Ascending aorta (tissue), 2 donors: ENCODE measurements at regions not wholly inside any gene's neighbourhood (a gene's known extent, or its start where the extent isn't known, plus 50 kb on each side); places are given as distances from the start of the nearest gene placed in this dataset.

Experiments
- DNase-seq, 2 donors: peaks; one replicate each; pipeline ENCODE4 v3.0.0-alpha.2; 2019; ENCODE audit warnings: low spot score in 2 of 2
- H3K27ac ChIP-seq, 2 donors: fragments of 200-600 bp; sonication (generic); one replicate each; pipeline ENCODE4 v1.5.1; 2016 to 2017; ENCODE audit warnings: mild to moderate bottlenecking in 1 of 2
- H3K27me3 ChIP-seq: fragments of 200-600 bp; sonication (generic); one replicate; pipeline ENCODE4 v1.5.1; 2017
- H3K36me3 ChIP-seq, 2 donors: fragments of 200-600 bp; sonication (generic); one replicate each; pipeline ENCODE4 v1.5.1; 2016
- H3K4me1 ChIP-seq, 2 donors: fragments of 200-600 bp; sonication (generic); one replicate each; pipeline ENCODE4 v1.5.1; 2016 to 2017; ENCODE audit warnings: mild to moderate bottlenecking in 1 of 2
- H3K4me3 ChIP-seq, 2 donors: fragments of 200-600 bp; sonication (generic); one replicate each; pipeline ENCODE4 v1.5.1; 2016 to 2017; ENCODE audit warnings: mild to moderate bottlenecking in 1 of 2
- H3K9me3 ChIP-seq, 2 donors: fragments of 200-600 bp; sonication (generic); one replicate each; pipeline ENCODE4 v1.5.1; 2016
- intact Hi-C: fragments of 100-400 bp; cut with DNase I; formaldehyde crosslinking; loops from one replicate; pipeline ENCODE4 v1.15.1; 2023
- TF ChIP-seq, protein P1 (sequence below), 3 experiments: fragments of 200-600 bp in 2 of 3; fragments of 450-650 bp in 1 of 3; sonication (generic) in 2 of 3; IDR thresholded peaks; one replicate each; pipeline ENCODE4 v1.5.1; 2016 to 2019; ENCODE audit warnings: antibody characterized with exemption in 3 of 3, mild to moderate bottlenecking in 1 of 3, moderate library complexity in 1 of 3

DNA sequence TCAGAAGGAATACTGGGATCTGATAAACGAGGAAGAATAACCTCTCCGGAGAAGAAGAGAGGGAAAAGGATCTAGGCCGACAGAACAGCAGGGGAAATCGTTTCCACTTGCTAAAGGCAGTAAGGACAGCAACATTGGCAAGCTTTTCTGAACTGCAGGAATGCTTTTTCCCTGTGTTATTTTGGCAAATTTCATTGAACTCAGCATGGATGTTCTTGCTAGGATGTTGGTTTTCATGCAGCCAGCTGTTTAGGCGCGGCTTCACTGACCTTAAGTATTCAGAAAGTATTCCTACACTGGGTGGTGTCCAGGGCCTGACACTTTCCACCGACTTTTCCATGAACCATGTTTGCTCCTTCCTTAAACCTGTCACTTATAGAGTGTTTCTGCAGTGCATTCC, 489.7 kb downstream of the CNTN3 start:
- Histone ChIP-seq H3K27ac (no peak overlapping the region), H3K9me3 (no peaks in the 10 kb centered on the region), H3K36me3 (no peaks in the 10 kb centered on the region), H3K4me1 (no peaks in the 10 kb centered on the region), H3K27me3 (no peaks in the 10 kb centered on the region), H3K4me3 (no peak overlapping the region)
- intact Hi-C loops: no loop called here
- TF ChIP-seq, protein P1, sequence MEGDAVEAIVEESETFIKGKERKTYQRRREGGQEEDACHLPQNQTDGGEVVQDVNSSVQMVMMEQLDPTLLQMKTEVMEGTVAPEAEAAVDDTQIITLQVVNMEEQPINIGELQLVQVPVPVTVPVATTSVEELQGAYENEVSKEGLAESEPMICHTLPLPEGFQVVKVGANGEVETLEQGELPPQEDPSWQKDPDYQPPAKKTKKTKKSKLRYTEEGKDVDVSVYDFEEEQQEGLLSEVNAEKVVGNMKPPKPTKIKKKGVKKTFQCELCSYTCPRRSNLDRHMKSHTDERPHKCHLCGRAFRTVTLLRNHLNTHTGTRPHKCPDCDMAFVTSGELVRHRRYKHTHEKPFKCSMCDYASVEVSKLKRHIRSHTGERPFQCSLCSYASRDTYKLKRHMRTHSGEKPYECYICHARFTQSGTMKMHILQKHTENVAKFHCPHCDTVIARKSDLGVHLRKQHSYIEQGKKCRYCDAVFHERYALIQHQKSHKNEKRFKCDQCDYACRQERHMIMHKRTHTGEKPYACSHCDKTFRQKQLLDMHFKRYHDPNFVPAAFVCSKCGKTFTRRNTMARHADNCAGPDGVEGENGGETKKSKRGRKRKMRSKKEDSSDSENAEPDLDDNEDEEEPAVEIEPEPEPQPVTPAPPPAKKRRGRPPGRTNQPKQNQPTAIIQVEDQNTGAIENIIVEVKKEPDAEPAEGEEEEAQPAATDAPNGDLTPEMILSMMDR (IDR thresholded peaks at IDR 0.05): no peak
- DNase-seq: no peak

DNA sequence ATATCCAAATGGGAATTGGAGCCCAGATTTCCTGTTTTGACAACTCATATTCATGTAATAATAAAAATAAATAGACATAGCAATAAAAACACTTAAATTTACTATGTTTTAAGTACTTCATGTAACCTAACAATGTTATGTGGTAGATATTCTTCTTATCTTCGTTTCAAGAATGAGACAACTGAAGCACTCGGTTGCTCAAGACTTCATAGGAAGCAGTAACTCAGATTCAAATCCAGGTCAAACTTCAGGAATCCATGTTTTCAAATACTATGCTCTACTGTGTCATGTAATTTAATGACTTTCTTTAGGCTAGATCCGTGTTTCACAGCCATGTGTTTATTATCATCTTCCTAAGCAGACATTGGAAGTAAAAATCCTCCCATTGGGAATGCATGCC, 492.2 kb downstream of the CNTN3 start:
- H3K27ac ChIP-seq: no peak overlapping the region
- DNase-seq: no peak
- intact Hi-C loops: no loop called here
- no peak overlapping the region for H3K4me3 ChIP-seq
- no peaks in the 10 kb centered on the region for H3K9me3 ChIP-seq
- H3K4me1 ChIP-seq: no peaks in the 10 kb centered on the region
- TF ChIP-seq, protein P1 (IDR thresholded peaks at IDR 0.05): no peak
- H3K27me3 ChIP-seq: no peaks in the 10 kb centered on the region
- H3K36me3 ChIP-seq: no peaks in the 10 kb centered on the region

DNA sequence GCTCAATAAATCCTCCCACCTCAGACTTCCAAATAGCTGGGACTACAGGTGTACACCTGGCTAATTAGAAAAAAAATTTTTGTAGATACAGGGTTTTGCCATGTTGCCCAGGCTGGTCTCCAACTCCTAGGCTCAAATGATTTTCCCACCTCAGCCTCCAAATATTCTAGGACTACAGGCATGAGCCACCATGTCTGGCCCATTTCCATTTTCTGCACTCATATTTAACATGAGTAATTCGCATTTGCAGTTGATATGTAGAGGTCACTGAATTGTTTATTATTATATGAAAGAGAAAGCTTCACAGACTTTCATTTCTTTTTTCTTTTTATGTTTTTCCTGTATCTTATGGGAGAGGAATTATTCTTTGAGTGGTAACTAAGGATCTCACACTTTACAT, 492.7 kb downstream of the CNTN3 start:
- Histone ChIP-seq H3K4me1 (no peaks in the 10 kb centered on the region), H3K36me3 (no peaks in the 10 kb centered on the region), H3K27ac (no peak overlapping the region), H3K9me3 (no peaks in the 10 kb centered on the region), H3K27me3 (no peaks in the 10 kb centered on the region), H3K4me3 (no peak overlapping the region)
- DNase-seq: no peak
- TF ChIP-seq, protein P1 (IDR thresholded peaks at IDR 0.05): no peak
- intact Hi-C loops: no loop called here

DNA sequence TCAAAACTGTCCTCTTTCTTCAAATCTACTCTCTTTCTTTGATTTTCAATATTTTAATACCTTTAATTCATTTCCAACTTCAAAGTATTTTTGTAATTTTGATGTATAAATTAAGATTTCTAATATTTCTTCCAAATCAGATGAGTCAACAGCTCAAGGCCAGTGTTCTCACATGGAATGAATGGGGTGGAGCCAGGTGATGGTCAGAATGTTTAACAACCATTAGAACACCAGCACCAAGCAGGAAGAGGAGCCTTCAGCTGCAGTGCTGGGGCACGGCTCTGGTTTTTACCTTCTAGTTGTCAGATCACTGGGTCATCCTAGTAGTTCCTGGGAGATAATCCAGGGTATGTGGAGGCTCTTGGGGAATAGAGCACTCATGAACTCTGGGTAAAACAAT, 494.5 kb upstream of the PDZRN3 start:
- no peak for DNase-seq
- Histone ChIP-seq H3K4me3 (no peak overlapping the region), H3K27me3 (no peaks in the 10 kb centered on the region), H3K27ac (no peak overlapping the region), H3K36me3 (no peaks in the 10 kb centered on the region), H3K9me3 (no peaks in the 10 kb centered on the region), H3K4me1 (no peaks in the 10 kb centered on the region)
- intact Hi-C loops: no loop called here
- TF ChIP-seq, protein P1 (IDR thresholded peaks at IDR 0.05): no peak

DNA sequence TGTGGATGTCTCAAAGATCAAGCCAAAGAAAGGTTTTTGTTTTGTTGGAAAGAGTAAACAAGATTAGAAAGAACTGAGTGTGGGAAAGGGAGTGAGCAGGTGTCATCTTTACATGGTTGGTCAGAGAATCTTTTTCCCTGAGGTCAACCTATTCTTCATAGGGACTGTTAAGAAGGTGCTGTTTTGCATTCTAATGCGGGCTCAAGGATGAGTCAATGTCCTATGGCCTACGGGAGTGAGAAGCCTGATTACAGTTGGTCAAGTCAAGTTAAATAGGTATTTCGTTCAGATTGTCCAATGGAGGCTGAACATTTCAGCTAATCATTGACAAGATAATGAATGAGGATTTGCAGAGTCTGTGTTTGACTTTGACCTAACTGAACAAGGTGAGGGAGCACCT, 491.2 kb upstream of the PDZRN3 start:
- TF ChIP-seq, protein P1 (IDR thresholded peaks at IDR 0.05): no peak
- H3K4me1 ChIP-seq: no peaks in the 10 kb centered on the region
- intact Hi-C loops: no loop called here
- no peaks in the 10 kb centered on the region for H3K9me3 ChIP-seq
- H3K27me3 ChIP-seq: no peaks in the 10 kb centered on the region
- H3K27ac ChIP-seq: no peak overlapping the region
- no peaks in the 10 kb centered on the region for H3K36me3 ChIP-seq
- no peak overlapping the region for H3K4me3 ChIP-seq
- no peak for DNase-seq

DNA sequence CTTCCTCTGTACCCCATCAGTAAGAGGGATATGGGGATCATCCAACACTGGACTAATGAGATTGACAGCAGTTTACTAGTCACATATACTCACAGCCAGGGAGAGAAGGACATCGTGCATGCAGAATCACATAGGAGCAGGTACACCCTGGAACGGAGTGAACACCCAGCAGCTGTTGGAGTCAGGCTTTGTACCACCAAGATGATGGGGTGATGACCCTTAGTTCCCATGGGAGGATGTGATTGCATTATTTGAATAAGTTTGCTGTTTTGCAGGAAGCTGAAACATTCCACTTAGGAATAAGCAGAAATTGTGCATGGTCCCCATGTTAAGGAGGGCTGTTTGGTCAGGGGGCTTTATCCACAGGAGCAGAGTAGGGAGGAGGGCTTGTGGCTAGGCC, 482.7 kb upstream of the PDZRN3 start:
- no peaks in the 10 kb centered on the region for H3K9me3 ChIP-seq
- H3K27me3 ChIP-seq: no peaks in the 10 kb centered on the region
- TF ChIP-seq, protein P1 (IDR thresholded peaks at IDR 0.05): no peak
- H3K4me1 ChIP-seq: no peaks in the 10 kb centered on the region
- no peak for DNase-seq
- no peak overlapping the region for H3K4me3 ChIP-seq
- H3K27ac ChIP-seq: no peak overlapping the region
- no peaks in the 10 kb centered on the region for H3K36me3 ChIP-seq
- intact Hi-C loops: no loop called here
